Loucy (cell line): ENCODE measurements at regions not wholly inside any gene's neighbourhood (a gene's known extent, or its start where the extent isn't known, plus 50 kb on each side); places are given as distances from the start of the nearest gene placed in this dataset.

Source experiments
- H2AFZ ChIP-seq: fragments of 200-600 bp; sonication (generic); 2 replicates; pipeline ENCODE4 v1.6.0; 2016; ENCODE audit warnings: antibody characterized with exemption, mild to moderate bottlenecking, low read length, moderate library complexity
- H3F3A ChIP-seq: fragments of 200-600 bp; 2 replicates; pipeline ENCODE4 v1.6.0; 2016; ENCODE audit warnings: antibody characterized with exemption, low read depth, mild to moderate bottlenecking
- H3K27me3 ChIP-seq: fragments of 200-600 bp; sonication (generic); 2 replicates; pipeline ENCODE4 v1.6.1; 2014; ENCODE audit warnings: low read length, mild to moderate bottlenecking; ENCODE audit not compliant: insufficient read depth, poor library complexity, severe bottlenecking
- H3K36me3 ChIP-seq: fragments of 200-600 bp; sonication (generic); 2 replicates; pipeline ENCODE4 v1.6.1; 2016; ENCODE audit warnings: low read length; ENCODE audit not compliant: insufficient read depth
- H3K4me1 ChIP-seq: fragments of 200-600 bp; sonication (generic); 2 replicates; pipeline ENCODE4 v1.5.1; 2014; ENCODE audit warnings: low read length, mild to moderate bottlenecking; ENCODE audit not compliant: insufficient read depth, poor library complexity, severe bottlenecking
- H3K4me2 ChIP-seq: fragments of 200-600 bp; sonication (generic); 2 replicates; pipeline ENCODE4 v1.6.0; 2014; ENCODE audit warnings: antibody characterized with exemption, low read length, low read depth, mild to moderate bottlenecking; ENCODE audit not compliant: poor library complexity, severe bottlenecking
- H3K4me3 ChIP-seq: fragments of 200-600 bp; sonication (generic); 2 replicates; pipeline ENCODE4 v1.5.1; 2014; ENCODE audit warnings: low read length, mild to moderate bottlenecking, mixed read lengths; ENCODE audit not compliant: poor library complexity, severe bottlenecking
- H3K79me2 ChIP-seq: fragments of 200-600 bp; sonication (generic); 2 replicates; pipeline ENCODE4 v1.6.1; 2014; ENCODE audit warnings: low read length; ENCODE audit not compliant: insufficient read depth
- H3K9ac ChIP-seq: fragments of 200-600 bp; sonication (generic); 2 replicates; pipeline ENCODE4 v1.6.0; 2014; ENCODE audit warnings: mild to moderate bottlenecking, low read depth, low read length, moderate library complexity; ENCODE audit not compliant: poor library complexity, severe bottlenecking
- H3K9me2 ChIP-seq: fragments of 200-600 bp; sonication (generic); replicated peaks from 2 replicates; pipeline ENCODE4 v1.6.1; 2016; ENCODE audit warnings: low read depth, low read length, mixed read lengths
- H3K9me3 ChIP-seq: fragments of 200-600 bp; sonication (generic); 2 replicates; pipeline ENCODE4 v1.6.1; 2014; ENCODE audit warnings: mild to moderate bottlenecking, antibody characterized with exemption, low read length, low read depth; ENCODE audit not compliant: insufficient read depth
- H4K20me1 ChIP-seq: fragments of 200-600 bp; sonication (generic); 2 replicates; pipeline ENCODE4 v1.6.0; 2014; ENCODE audit warnings: antibody characterized with exemption, low read length, mild to moderate bottlenecking; ENCODE audit not compliant: insufficient read depth, poor library complexity, severe bottlenecking
- CTCF ChIP-seq: fragments of 200-600 bp; sonication (generic); conservative IDR thresholded peaks from 2 replicates; pipeline ENCODE4 v1.5.1; 2014; ENCODE audit warnings: mild to moderate bottlenecking, antibody characterized with exemption, low read length
- EZH2phosphoT487 ChIP-seq: fragments of 200-600 bp; IDR thresholded peaks from 2 replicates; pipeline ENCODE4 v1.6.1; 2018; ENCODE audit warnings: antibody characterized with exemption, mild to moderate bottlenecking, moderate library complexity, borderline replicate concordance

DNA sequence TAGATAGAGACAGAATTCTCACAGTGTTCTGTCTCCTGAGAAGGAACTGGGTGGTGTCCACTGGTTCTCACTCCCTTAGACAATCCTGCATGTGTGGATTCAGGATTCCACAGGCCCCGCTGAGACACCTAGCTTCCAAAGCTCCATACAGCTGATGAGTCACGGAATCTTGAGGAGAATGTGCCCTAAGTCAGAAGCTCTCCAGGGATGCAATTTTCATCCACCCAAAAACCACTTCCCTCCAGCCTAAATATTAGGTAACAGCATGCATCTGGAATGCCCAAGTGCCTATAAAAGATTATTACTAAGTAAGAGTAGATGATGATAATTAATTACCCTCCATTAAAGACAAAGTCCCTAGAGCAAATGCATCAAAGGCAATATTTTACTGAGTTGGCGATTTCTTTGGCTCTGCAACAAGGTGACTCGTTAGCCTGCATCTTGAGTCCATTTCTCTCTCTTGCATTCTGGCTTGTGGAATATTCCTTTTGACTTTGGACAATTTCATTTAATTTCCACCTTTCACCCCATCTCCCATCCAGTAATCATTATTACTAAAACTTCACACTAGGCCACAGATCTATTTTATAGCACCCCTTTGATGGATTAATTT is 475.1 kb downstream of the TNS1 start:
- no peak overlapping the region for H3K9ac ChIP-seq

GRCh38 chr2:217525076-217525475 is 477.7 kb downstream of the TNS1 start:
- no peak overlapping the region for H3K4me3 ChIP-seq
- H3F3A ChIP-seq = no peaks in the 10 kb centered on the region
- no peak overlapping the region for H2AFZ ChIP-seq
- no peaks in the 10 kb centered on the region for H3K36me3 ChIP-seq
- no peaks in the 10 kb centered on the region for H4K20me1 ChIP-seq
- H3K4me2 ChIP-seq = no peak overlapping the region
- TF ChIP-seq EZH2phosphoT487 (no peak), CTCF (no peak)
- H3K79me2 ChIP-seq = no peaks in the 10 kb centered on the region
- H3K9me3 ChIP-seq = no peaks in the 10 kb centered on the region
- no peaks in the 10 kb centered on the region for H3K9me2 ChIP-seq
- no peak overlapping the region for H3K9ac ChIP-seq
- no peaks in the 10 kb centered on the region for H3K4me1 ChIP-seq
- H3K27me3 ChIP-seq = no peaks in the 10 kb centered on the region

More for the DNA sequence above, 475.1 kb downstream of the TNS1 start:
- Histone ChIP-seq H3K9me2 (no peaks in the 10 kb centered on the region), H4K20me1 (no peaks in the 10 kb centered on the region), H3K9me3 (no peaks in the 10 kb centered on the region), H3K4me1 (no peaks in the 10 kb centered on the region), H3K27me3 (no peaks in the 10 kb centered on the region), H3K4me3 (no peak overlapping the region), H3K4me2 (no peak overlapping the region), H3K79me2 (no peaks in the 10 kb centered on the region), H3K36me3 (no peaks in the 10 kb centered on the region), H2AFZ (no peak overlapping the region), H3F3A (no peaks in the 10 kb centered on the region)
- TF ChIP-seq CTCF (no peak), EZH2phosphoT487 (no peak)

GRCh38 chr2:217523286-217523685 is 479.5 kb downstream of the TNS1 start:
- Histone ChIP-seq H3K9me3 (no peaks in the 10 kb centered on the region), H3K27me3 (no peaks in the 10 kb centered on the region), H3K9ac (no peak overlapping the region), H3K36me3 (no peaks in the 10 kb centered on the region), H3K4me3 (no peak overlapping the region), H4K20me1 (no peaks in the 10 kb centered on the region), H2AFZ (no peak overlapping the region), H3K79me2 (no peaks in the 10 kb centered on the region), H3K4me1 (no peaks in the 10 kb centered on the region), H3K4me2 (no peak overlapping the region), H3F3A (no peaks in the 10 kb centered on the region), H3K9me2 (no peaks in the 10 kb centered on the region)
- no peak for TF ChIP-seq CTCF
- no peak for TF ChIP-seq EZH2phosphoT487
